ENCODE measurements at regions not wholly inside any gene's neighbourhood (a gene's known extent, or its start where the extent isn't known, plus 50 kb on each side); places are given as distances from the start of the nearest gene placed in this dataset.
"Not testable (repeated sequence)": the region's sequence is repeated elsewhere in the genome, so short reads cannot be mapped to it uniquely, and the experiment has no call there.

DNA sequence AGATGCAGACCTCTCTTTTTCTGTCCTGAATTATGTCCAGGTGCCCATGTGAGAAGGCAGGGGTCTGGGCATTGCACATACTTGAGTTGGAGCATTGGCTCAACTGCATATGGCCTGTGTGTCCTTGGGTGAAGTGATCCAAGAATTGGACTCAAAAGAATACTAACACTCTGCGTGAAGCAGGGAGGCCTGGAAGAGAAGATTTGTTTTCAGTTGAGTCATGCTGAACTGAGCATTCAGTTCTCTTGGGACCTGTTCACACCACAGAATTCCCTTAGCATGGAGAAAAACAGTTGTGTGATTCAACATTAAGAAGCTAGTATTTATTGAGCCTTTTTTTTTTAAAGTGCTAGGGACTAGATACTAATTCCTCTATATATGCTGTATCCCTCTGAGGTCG, 164.7 kb upstream of the TBX3 start:
- DNase-seq = no peak

DNA sequence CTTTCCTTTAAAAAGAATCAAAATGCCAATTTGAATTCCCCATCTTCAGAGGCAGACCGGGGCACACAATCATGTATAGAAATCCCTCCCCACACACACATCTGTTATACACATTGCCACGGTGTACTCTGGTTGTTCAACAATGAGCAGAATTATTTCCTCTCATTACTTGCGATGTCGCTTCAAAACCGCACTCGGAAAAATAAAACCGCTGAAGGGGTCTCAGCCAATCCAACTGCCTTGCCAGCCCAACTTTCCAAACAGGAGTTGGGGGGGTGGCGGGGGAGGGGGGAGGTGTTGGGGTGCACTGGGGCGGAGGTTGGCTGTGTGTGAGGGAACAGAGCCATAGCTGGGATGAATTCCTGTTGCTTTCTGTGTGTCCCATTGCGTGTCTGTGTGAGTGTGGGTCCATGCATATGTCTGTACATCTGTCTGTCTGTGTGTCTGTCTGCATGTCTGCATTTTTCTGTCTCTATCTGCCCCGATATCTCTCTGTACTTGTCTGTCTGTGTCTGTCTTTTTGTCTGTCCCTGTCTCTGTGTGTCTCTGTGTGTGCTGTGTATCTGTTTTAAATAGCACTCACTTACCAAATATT, 163.6 kb upstream of the TBX3 start:
- no peak for DNase-seq

DNA sequence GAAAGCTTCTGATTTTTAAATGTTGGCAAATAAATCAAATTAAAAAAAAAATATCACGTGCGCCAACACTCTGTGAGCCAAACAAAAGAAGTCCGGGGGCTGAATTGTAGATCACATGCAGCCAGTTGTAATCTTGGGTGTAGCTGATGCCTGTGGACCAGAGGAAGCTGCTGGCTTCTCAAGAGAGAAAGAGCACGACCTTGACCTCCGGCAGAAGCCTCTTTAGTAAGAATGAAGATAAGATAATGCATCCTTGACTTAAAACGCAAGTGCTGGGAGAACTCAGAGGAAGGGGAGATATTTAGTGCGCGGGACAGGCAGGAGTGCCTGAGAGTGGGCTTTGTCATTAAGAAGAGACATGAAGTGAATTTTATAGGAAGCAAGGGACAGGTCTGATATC, 162.8 kb upstream of the TBX3 start:
- DNase-seq = no peak

DNA sequence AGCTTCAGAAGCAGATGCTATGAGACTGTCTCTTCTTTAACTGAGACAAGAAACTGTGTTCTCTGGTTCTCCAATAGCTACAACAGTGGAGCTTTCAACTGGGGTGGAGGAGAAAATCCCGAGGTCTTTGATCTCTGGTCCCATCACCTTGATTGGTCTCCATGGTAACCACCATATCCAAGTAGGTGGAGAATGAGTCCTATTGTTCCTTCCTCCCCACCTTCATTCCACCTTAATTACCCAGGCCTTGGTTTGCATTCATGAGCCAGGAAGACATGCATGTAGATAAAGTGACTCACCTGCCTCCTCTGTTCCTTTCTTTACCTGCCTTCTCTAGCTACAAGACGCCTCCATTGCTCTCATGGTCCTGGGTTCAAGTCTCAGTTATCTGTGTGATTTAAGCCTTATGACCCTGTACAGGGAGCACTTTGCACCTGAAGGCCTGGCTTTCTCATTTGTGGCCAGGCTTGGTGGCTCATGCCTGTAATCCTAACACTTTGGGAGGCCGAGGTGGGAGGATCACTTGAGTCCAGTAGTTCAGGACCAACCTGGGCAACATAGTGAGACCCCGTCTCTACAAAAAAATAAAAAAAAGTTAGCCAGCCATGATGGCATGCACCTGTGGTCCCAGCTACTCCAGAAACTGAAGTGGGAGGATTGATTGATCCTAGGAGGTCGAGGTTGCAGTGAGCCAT, 157.7 kb upstream of the TBX3 start:
- no peak for DNase-seq

DNA sequence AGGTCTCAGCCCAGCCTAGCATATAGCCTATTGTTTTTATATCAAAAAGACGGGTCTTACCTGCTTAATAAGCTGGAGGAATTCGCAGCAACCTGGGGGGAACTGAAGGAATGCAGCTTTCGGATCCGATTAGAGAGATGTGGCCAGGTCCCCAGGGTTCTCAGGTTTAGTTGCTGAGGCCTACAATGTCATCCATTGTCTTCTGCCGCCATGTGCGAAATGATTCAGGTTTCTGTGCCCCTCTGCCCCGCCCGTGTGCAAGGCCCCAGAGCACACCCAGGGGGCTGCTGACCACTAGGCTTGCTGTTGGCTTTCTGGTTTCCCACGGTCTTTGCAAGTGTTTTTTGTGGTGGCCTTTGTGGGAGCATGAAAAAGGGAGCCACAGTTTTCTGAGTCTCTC, 154.5 kb upstream of the TBX3 start:
- no peak for DNase-seq

DNA sequence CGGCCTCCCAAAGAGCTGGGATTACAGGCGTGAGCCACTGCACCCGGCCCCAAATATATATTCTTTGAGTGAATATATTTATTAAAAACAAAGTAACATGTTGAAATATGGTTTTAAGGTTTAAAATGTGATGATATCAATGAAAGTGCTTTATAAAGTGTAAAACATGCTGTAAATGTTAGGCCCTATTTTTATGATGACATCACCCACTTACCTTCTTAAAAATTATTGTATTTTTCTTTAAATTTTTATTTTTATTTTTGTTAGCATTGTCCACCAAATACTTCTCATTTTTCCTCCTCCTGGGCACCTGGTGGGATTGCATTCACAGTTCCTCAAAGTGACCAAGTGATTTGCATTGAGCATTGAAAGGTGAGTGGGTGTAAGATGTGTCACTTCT, 152.6 kb upstream of the TBX3 start:
- DNase-seq = no peak

DNA sequence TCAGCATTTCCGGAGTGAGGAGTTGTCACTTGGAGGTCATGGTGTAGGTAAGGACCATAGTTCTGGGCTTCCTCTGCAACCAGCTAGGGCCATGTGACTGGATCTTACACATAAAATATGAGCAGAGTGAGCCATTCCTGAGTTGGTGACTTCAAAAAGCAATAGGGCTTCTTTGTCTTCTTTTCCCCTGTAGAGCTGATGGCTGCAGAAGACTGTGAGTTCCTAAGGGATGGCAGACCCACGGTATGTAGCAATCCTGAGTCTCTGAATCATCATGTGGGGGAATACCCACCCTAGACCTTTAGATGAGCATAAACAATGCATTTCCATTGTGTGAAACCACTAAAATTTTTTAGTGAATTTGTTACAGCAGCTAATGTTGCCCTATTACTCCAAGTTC, 151.1 kb upstream of the TBX3 start:
- DNase-seq = no peak

DNA sequence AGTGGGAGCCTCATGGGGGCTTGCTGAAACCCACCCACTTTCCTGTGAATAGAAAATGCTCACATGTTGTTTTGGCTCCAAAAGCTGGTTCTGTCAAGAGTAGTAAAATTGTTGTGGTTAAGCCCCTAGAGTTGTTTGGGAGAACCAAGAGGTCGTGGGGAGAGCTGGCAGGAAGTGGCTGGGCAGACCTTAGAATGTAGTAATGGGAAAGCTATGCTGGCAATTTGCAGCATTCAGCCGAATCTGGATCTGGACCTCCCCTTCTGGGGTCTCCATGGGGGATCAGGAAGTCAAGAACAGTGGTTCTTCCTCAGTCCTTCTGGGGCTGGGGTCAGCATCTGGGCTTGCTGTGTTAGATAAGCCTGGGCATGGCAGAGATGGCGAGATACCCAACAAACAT, 150.6 kb upstream of the TBX3 start:
- DNase-seq = no peak

DNA sequence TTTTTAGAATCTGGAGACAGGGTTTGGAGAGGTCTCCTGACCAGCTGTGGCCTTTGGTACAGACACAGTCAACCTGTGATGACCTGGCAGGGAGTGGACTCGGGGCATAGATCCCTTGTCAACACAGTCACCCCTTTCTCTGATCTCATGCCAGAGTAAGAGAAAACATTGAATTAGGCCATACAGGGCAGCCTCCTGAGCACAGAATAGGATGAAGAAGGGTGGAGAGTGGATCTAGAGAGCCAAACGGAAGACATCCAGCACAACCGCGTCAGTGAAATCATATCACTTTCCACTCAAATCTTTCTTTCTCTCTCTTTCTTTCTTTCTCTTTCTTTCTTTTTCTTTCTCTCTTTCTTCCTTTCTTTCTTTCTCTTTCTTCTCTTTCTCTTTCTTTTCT, 145.9 kb upstream of the TBX3 start:
- DNase-seq = no peak

DNA sequence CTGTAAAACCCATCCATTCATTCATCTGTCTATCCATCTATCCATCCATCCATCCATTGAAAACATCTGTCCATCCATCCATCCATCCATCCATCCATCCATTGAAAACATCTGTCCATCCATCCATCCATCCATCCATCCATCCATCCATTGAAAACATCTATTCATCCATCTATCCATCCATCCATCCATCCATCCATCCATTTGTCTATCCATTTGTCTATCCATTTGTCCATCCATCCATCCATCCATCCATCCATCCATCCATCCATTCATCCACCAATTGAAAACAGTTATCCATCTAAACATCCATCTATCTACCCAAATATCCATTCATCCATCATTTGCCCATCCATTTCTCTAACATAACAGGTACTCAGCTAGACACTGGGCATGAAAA, 145.3 kb upstream of the TBX3 start:
- not testable (repeated sequence) for DNase-seq

DNA sequence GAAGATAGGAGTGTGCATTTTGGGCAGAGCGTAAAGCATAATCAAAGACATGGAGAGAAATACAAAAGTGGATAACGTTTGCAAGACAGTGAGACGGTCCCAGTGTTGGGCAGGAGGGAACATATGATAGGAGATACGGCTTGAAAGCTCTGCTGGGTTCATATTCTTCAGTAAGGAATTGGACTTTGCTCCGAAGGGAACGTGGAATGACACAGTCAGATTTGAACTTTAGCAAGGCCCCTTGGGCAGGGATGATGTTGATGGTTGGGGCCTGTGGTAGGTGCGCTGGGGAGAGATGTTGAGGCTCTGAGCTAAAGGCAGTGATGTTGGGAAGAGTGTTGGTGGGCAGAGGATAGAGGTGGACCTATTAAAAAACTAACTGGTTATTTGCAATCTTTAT, 143.5 kb upstream of the TBX3 start:
- DNase-seq = no peak

DNA sequence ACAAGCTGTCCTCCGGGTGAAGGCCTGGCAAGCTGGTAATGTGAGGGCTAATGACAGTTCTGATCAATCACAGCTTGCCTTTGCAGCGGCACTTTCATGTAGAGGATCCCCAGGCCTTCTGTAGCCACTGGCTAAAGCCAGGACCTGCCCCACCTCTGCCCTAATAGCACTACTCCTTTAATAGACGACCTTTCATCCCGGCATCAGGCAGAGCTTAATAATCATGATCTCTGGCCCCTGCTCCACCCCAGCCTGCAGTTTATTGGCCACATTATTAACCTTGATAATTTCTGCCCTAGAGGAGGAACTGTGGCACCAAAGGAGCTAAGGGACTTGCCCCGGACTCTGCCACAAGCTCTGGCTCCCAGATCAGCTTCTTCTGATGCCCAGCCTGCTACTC, 142.3 kb upstream of the TBX3 start:
- DNase-seq = no peak

DNA sequence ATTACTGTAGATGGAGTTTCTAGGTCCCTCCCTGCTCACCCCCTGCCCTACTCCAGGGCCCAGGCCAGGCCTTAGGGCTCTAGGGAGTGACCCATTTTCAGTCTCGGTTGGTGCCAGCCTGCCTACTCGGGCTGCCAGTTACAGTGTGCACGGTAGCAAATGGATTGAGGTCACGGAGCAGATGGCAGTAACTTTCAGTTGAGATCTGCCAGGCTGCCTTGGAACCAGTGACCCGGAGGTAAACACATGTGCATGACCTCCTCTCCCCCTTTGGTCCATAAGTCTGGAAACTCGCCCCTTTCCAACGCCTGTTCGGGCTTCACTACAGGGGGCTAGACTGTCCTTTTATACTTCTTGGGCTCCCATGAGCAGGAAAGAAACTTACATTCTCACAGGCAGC, 139.7 kb upstream of the TBX3 start:
- no peak for DNase-seq

DNA sequence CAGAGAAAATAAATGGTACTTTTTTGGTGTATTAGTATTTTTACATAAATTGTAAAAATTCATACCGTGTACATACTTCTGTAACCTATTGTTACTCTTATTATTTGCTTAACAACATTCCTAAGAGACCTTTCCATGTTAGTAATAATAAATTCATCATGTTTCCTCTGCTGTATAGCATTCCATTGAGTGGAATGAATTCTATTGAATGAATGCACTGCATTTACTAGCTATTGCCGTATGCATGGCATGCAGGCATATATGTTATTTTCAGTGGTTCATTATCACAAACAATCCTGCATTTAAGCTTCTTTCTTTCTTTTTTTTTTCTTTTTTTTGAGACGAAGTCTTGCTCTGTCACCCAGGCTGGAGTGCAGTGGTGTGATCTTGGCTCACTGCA, 137.6 kb upstream of the TBX3 start:
- DNase-seq = no peak

DNA sequence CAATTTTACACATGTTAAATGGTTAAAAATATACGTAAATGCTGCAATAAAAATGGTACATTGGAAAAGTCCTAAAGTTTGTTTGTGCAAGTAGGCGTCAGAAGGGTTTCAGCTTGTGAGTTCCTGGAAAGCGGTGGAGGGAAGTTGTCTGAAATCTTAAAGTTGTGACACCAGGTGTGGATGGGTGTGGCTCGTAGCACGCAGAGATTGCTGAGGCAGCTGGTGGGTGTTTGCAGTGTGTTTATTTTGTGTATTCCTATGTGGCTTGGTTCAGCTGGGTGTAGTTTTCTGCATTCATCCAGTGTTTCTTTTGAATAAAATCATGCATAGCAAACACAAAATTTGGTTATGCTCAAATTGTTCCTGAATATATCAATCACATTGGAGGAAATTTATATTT, 136.8 kb upstream of the TBX3 start:
- DNase-seq = no peak

DNA sequence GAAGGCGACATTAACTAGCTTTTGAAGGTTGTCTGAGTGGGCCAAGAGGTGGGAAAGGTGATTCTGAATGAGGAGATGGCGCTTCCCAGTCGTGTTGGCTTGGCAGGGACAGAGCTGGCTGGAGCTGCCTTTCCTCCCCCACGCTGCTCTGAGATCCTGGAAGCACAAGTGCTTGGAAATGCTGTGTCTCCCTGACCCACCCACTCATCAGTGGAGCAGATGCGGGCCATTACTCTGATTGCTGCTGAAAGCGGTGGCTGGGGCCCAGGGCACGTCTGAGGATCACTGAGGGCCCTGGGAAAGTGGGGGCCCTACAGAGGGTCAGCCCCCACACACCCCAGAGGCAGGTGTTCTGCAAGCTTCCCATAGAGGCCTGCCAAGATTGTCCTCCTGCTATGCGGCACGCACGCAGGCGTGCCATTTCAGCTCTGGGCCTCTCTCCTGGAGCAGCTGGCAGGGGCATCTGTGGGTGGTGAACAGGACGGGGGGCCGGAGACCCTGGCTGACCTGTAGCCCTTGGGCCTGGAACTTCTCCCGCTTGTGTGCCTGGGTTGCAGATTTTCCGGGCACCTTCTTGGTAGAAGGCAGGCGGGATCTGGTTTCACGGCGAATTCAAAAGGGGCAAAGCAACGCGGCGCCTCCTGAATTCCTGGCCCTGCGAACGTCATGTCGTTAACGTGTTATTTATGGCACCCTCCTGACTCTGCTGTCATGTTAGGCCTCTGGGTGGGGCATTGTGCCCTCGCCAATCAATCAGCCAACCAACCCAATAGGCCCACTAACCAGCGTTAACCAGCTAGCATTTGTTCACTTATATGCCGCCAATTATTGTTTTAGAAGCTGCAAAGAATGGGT, 133.8 kb upstream of the TBX3 start:
- peak; percentile 64 for DNase-seq

DNA sequence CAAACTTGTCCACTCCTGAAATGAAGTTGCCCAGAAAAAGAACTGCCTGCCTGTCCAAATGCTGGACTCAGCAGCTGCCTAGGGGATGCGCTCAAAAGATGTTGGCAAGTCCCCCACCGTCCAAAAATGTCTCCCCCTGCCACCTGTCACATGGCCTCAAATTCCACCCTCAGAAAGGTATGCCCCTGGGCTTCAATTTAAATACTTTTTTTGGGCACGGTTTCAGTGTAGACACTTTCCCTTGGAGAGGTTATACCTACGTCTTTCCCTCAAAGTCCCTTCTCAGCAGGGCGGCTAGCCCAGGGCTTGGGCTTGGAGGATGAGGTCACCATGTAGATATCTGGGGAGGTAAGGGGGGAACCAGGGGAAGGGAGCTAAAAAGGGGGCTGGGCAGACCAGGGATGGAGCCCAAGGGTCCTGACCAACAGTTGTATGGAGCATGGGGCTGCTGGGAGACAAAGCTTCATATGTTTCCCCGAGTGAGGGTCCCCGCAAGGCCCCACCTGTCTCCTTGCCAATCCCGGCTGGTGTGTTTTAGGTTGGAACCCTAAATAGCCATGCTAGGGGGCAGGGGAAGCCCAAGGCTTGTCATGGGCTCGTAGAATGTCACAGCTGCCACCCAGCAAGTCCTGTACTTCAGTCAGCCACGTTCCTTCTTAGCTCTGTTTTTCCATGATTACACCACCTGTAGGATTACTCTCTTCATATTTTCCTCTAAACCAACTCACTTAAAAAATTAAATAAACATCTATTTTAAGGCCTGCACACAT, 131.2 kb upstream of the TBX3 start:
- DNase-seq = no peak

DNA sequence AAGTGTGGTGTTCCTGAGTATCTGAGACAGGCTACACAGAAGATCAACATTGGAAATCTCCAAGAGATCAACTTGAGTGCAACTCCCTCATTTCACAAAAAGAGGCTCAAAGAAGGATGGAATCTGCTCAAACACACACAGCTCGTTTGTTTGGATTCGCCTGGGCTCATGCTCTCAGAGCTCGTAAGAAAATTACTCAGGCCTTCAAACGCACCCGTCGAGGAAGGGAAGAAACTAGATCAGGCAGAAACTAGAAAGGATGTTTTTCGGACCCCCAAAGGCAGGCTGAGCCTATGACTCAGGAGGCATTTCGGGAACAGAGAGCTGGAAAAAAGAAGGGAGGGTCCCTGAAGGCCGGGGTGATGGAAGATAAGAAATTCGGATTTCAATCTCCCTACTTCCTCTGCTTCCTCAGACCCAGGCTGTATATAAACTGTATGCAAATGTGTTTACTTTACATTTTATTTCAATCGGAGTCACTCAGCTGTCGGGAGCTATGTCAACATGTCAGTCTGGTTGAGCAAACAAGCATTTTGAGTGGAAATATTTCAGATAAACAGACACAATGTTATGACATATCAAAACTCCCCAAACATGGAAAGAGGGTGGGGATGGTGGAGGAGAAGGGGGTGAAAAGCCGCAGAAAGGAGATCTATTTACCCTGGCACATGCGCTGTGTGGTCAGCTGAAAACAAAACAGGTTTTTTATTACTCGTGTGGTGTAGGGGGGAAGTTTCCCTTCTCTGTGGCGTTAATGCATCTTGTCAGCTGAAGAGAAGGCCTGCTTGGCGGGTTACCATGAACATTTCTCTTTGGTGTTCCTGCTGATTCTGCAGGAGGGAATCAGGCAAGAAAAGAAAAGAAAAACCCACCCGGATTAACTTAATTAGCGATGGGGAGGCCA, 129.1 kb upstream of the TBX3 start:
- DNase-seq = peak; percentile 61

DNA sequence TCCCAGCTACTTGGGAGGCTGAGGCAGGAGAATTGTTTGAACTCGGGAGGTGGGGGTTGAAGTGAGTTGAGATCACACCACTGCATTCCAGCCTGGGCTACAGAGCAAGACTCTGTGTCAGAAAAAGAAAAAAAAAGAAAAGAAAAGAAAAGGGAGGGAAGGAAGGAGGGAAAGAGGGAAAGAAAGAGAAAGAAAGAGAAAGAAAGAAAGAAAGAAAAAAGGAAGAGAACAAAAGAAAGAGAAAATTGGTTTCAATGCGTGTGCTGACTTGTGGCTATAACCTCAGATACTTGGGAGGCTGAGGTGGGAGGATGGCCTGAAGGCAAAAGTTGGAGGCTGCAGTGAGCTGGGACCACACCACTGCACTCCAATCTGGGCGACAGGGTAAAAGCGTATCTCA, 128.4 kb upstream of the TBX3 start:
- no peak for DNase-seq

DNA sequence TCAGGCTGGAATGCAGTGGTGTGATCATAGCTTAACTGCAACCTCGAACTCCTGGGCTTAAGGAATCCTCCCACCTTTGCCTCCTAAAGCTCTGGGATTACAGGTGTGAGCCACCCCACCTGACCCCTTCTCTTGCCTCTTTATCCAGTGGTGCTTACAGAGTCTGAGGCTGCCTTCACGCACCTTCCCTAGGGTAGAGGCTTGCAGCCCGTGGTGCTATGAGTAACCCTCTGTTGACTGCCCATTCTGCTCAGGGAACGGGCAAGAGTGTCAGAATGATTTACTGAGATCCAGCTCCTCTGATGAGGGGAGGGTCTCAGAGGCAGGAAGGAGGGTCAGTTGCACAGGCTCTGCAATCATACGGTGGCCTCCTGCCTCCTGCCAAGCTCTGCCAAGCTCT, 125.1 kb upstream of the TBX3 start:
- DNase-seq = peak; percentile 13

DNA sequence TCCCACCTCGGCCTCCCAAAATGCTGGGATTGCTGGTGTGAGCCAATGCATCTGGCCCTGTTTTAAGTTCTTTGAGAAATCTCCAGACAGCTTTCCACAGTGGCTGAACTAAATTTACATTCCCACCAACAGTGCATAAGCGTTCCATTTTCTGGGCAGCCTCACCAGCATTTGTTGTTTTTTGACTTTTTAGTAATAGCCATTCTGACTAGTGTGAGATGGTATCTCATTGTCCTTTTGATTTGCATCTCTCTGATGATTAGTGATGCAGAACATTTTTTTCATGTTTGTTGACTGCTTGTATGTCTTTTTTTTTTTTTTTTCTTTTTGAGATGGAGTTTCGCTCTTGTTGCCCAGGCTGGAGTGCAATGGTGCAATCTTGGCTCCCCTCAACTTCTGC, 117.4 kb upstream of the TBX3 start:
- DNase-seq = not testable (repeated sequence)

DNA sequence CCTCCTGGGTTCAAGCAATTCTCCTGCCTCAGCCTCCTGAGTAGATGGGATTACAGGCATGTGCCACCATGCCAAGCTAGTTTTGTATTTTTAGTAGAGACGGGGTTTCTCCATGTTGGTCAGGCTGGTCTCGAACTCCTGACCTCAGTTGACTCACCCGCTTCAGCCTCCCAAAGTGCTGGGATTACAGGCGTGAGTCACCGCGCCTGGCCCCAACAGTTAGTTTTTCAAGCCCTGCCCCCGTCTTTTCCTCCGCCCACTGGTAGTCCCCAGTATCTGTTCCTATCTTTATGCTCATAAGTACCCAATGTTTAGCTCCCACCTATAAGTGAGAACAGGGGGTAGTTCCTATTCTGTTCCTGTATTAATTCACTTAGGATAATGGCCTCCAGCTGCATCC, 116.6 kb upstream of the TBX3 start:
- DNase-seq = not testable (repeated sequence)

Data from right kidney (tissue), 1 donor.